Keratinocyte (primary cell): ENCODE measurements at regions not wholly inside any gene's neighbourhood (a gene's known extent, or its start where the extent isn't known, plus 50 kb on each side); places are given as distances from the start of the nearest gene placed in this dataset.
A peak's percentile ranks its signal among the peaks of the same experiment; 100 is the strongest.

Experiments used
- DNase-seq: peaks from one replicate; pipeline ENCODE4 v3.0.0-alpha.2; 2011; ENCODE audit warnings: low read depth, missing footprints, low spot score
- FAIRE-seq: peaks from 2 replicates; lab custom pipeline; 2011; peaks lifted over from hg19 to GRCh38; lab: Jason Lieb, UNC
- H2AFZ ChIP-seq: 2 replicates; pipeline ENCODE4 v1.6.0; 2012; ENCODE audit warnings: low read length, control low read depth, inconsistent platforms; ENCODE audit not compliant: control insufficient read depth
- H3K27ac ChIP-seq: 2 replicates; pipeline ENCODE4 v1.5.1; 2011; ENCODE audit warnings: low read length; ENCODE audit not compliant: control insufficient read depth, insufficient read depth
- H3K27me3 ChIP-seq: 3 replicates; pipeline ENCODE4 v1.6.0; 2011; ENCODE audit warnings: low read length; ENCODE audit not compliant: control insufficient read depth, insufficient read depth; ENCODE audit errors: extremely low read depth
- H3K36me3 ChIP-seq, 2 experiments: 2 replicates in 1 of 2; 3 replicates in 1 of 2; pipeline ENCODE4 v1.5.1; 2011; ENCODE audit warnings: low read length in 2 of 2, mild to moderate bottlenecking in 1 of 2; ENCODE audit not compliant: control insufficient read depth in 2 of 2, insufficient read depth in 2 of 2; ENCODE audit errors: extremely low read depth in 1 of 2
- H3K4me1 ChIP-seq: 3 replicates; pipeline ENCODE4 v1.5.1; 2011; ENCODE audit warnings: low read length; ENCODE audit not compliant: control insufficient read depth, insufficient read depth; ENCODE audit errors: extremely low read depth
- H3K4me2 ChIP-seq: 3 replicates; pipeline ENCODE4 v1.6.0; 2011; ENCODE audit warnings: low read depth, low read length; ENCODE audit not compliant: control insufficient read depth, insufficient read depth; ENCODE audit errors: extremely low read depth
- H3K4me3 ChIP-seq, 3 experiments: fragments of 200-600 bp in 1 of 3; sonication (generic) in 1 of 3; 2 replicates in 2 of 3; 3 replicates in 1 of 3; pipeline ENCODE4 v1.5.1; 2011 to 2016; ENCODE audit warnings: low read length in 3 of 3, mild to moderate bottlenecking in 3 of 3, control low read depth in 2 of 3, inconsistent platforms in 1 of 3, low read depth in 1 of 3, mixed read lengths in 1 of 3, mixed run types in 1 of 3, moderate library complexity in 1 of 3; ENCODE audit not compliant: control insufficient read depth in 2 of 3, insufficient read depth in 2 of 3; ENCODE audit errors: extremely low read depth in 1 of 3
- H3K79me2 ChIP-seq: 2 replicates; pipeline ENCODE4 v1.6.0; 2012; ENCODE audit warnings: low read length; ENCODE audit not compliant: control insufficient read depth, insufficient read depth
- H3K9ac ChIP-seq: 3 replicates; pipeline ENCODE4 v1.6.0; 2011; ENCODE audit warnings: low read length; ENCODE audit not compliant: control insufficient read depth, insufficient read depth; ENCODE audit errors: extremely low read depth
- H3K9me1 ChIP-seq: 3 replicates; pipeline ENCODE4 v1.6.0; 2011; ENCODE audit warnings: low read length; ENCODE audit not compliant: control insufficient read depth, insufficient read depth; ENCODE audit errors: extremely low read depth
- H3K9me3 ChIP-seq: 2 replicates; pipeline ENCODE4 v1.5.1; 2012; ENCODE audit warnings: low read depth, low read length; ENCODE audit not compliant: control insufficient read depth
- H4K20me1 ChIP-seq: 3 replicates; pipeline ENCODE4 v1.6.0; 2011; ENCODE audit warnings: low read length; ENCODE audit not compliant: control insufficient read depth, insufficient read depth; ENCODE audit errors: extremely low read depth
- CTCF ChIP-seq, 3 experiments: IDR thresholded peaks in 1 of 3; conservative IDR thresholded peaks in 1 of 3; optimal IDR thresholded peaks in 1 of 3; 2 replicates in 2 of 3; 3 replicates in 1 of 3; pipeline versions ENCODE3 to v1.5.1; 2011; ENCODE audit warnings: low read length in 3 of 3, mild to moderate bottlenecking in 3 of 3, moderate library complexity in 2 of 3, control low read depth in 1 of 3, inconsistent platforms in 1 of 3; ENCODE audit not compliant: insufficient read depth in 2 of 3; ENCODE audit errors: extremely low read depth in 1 of 3
- EZH2 ChIP-seq: IDR thresholded peaks from one replicate; pipeline ENCODE4 v1.6.1; 2012; ENCODE audit warnings: inconsistent platforms, mild to moderate bottlenecking, low read length, moderate library complexity
- dilution Hi-C: fragments of 300-500 bp; cut with MboI; formaldehyde crosslinking; loops from one replicate; pipeline ENCODE4 v1.7.0; 2020; ENCODE audit warnings: low sequenced_read_pairs; ENCODE audit not compliant: extremely low pct_ligation_motif_present

- Histone ChIP-seq H2AFZ (no peak overlapping the region), H3K79me2 (no peaks in the 10 kb centered on the region), H3K27me3 (no peaks in the 10 kb centered on the region), H3K9me1 (no peaks in the 10 kb centered on the region), H3K36me3 (no peaks in the 10 kb centered on the region), H3K27ac (no peak overlapping the region), H3K4me2 (no peak overlapping the region), H3K4me1 (no peaks in the 10 kb centered on the region), H4K20me1 (no peaks in the 10 kb centered on the region), H3K4me3 (no peak overlapping the region), H3K9me3 (no peaks in the 10 kb centered on the region), H3K9ac (no peak overlapping the region)
- no peak for FAIRE-seq
- no peak for DNase-seq
- no peak for TF ChIP-seq EZH2
- TF ChIP-seq CTCF (optimal IDR thresholded peaks at IDR 0.05 in 1 of 3, IDR thresholded peaks at IDR 0.05 in 1 of 3, conservative IDR thresholded peaks at IDR 0.05 in 1 of 3; ENCODE audit: extremely low read depth in 1 of 3, insufficient read depth in 2 of 3, low read length in 3 of 3) = no peak
- dilution Hi-C loops = no loop called here
These were observed 232.1 kb upstream of the CDIN1 start for GRCh38 chr15:36347272-36347858.

GRCh38 chr15:36356466-36356865 is 223.0 kb upstream of the CDIN1 start:
- Histone ChIP-seq H3K9me3 (no peaks in the 10 kb centered on the region), H3K9ac (no peak overlapping the region), H3K4me3 (no peak overlapping the region), H3K79me2 (no peaks in the 10 kb centered on the region), H3K4me2 (no peak overlapping the region), H3K9me1 (no peaks in the 10 kb centered on the region), H4K20me1 (no peaks in the 10 kb centered on the region), H3K36me3 (no peaks in the 10 kb centered on the region), H3K4me1 (peaks cover 15% of the 10 kb centered on the region), H2AFZ (no peak overlapping the region), H3K27me3 (no peaks in the 10 kb centered on the region), H3K27ac (no peak overlapping the region)
- TF ChIP-seq CTCF (optimal IDR thresholded peaks at IDR 0.05 in 1 of 3, IDR thresholded peaks at IDR 0.05 in 1 of 3, conservative IDR thresholded peaks at IDR 0.05 in 1 of 3; ENCODE audit: extremely low read depth in 1 of 3, insufficient read depth in 2 of 3, low read length in 3 of 3) (no peak), EZH2 (no peak)
- DNase-seq = no peak
- dilution Hi-C loops = no loop called here
- FAIRE-seq = peak; percentile 23
